NB4 (cell line): ENCODE measurements at regions not wholly inside any gene's neighbourhood (a gene's known extent, or its start where the extent isn't known, plus 50 kb on each side); places are given as distances from the start of the nearest gene placed in this dataset.

Source experiments
- DNase-seq: peaks from one replicate; pipeline ENCODE4 v3.0.0; 2010; ENCODE audit warnings: low read depth
- H3K4me3 ChIP-seq: one replicate; pipeline ENCODE4 v1.5.1; 2011; ENCODE audit warnings: mild to moderate bottlenecking, low read depth, low read length, moderate library complexity
- CTCF ChIP-seq: IDR thresholded peaks from one replicate; pipeline ENCODE4 v1.5.1; 2012; ENCODE audit warnings: low read depth, low read length
- MAX ChIP-seq: IDR thresholded peaks from 2 replicates; pipeline ENCODE4 v1.6.1; 2011; ENCODE audit warnings: low read depth, low read length
- MYC ChIP-seq: IDR thresholded peaks from 2 replicates; pipeline ENCODE4 v1.6.1; 2011; ENCODE audit warnings: low read depth, low read length
- POLR2A ChIP-seq: IDR thresholded peaks from 2 replicates; pipeline ENCODE4 v1.6.1; 2011; ENCODE audit warnings: mild to moderate bottlenecking; ENCODE audit not compliant: insufficient read length; ENCODE audit errors: extremely low read depth

GRCh38 chr1:244231572-244232315, 180.7 kb downstream of the ZBTB18 start:
- TF ChIP-seq POLR2A = no peak
- no peak for TF ChIP-seq MAX
- no peak for TF ChIP-seq MYC
- no peak for TF ChIP-seq CTCF
- peak overlapping the region; percentile 25 for H3K4me3 ChIP-seq
- peak; percentile 28 for DNase-seq

GRCh38 chr1:244234009-244234643, 183.0 kb downstream of the ZBTB18 start:
- TF ChIP-seq CTCF (no peak), POLR2A (no peak), MAX (no peak), MYC (no peak)
- H3K4me3 ChIP-seq = no peak overlapping the region
- peak; percentile 31 for DNase-seq

GRCh38 chr1:244235157-244235556, 184.1 kb downstream of the ZBTB18 start:
- no peak overlapping the region for H3K4me3 ChIP-seq
- DNase-seq = no peak
- TF ChIP-seq MAX (no peak), MYC (no peak), CTCF (no peak), POLR2A (no peak)

GRCh38 chr1:244236101-244236500, 185.0 kb downstream of the ZBTB18 start:
- no peak for DNase-seq
- H3K4me3 ChIP-seq = no peak overlapping the region
- TF ChIP-seq MYC (no peak), POLR2A (no peak), CTCF (no peak), MAX (no peak)

GRCh38 chr1:244236721-244237120, 185.6 kb downstream of the ZBTB18 start:
- H3K4me3 ChIP-seq = no peak overlapping the region
- no peak for DNase-seq
- TF ChIP-seq MAX (no peak), POLR2A (no peak), CTCF (no peak), MYC (no peak)
